ENCODE measurements at regions not wholly inside any gene's neighbourhood (a gene's known extent, or its start where the extent isn't known, plus 50 kb on each side); places are given as distances from the start of the nearest gene placed in this dataset.
"Not testable (repeated sequence)": the region's sequence is repeated elsewhere in the genome, so short reads cannot be mapped to it uniquely, and the experiment has no call there.

GRCh38 chr2:225781145-225781544, 381.6 kb downstream of the NYAP2 start:
- no peak for DNase-seq

- DNase-seq, result no peak
Measured at GRCh38 chr2:225779829-225780228, 380.3 kb downstream of the NYAP2 start.

DNA sequence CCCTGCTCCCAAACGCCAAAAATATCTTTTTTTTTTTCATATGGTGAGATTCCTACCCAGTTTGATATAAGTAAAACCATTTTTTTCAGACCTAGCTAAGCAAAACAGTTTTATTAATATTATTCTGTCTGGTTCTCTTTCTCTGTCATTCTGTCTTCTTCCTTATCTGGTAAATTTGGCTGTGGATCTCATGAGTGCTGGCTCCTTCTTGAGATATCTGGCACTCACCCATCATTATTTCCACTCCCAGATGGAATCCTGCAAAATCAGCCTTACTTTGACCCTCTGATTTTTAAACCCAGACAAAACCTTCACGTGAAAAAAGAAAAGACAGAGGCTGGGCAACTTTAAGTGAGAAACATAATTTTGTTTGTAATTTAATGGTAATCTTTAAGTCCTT, 373.6 kb downstream of the NYAP2 start:
- no peak for DNase-seq

DNA sequence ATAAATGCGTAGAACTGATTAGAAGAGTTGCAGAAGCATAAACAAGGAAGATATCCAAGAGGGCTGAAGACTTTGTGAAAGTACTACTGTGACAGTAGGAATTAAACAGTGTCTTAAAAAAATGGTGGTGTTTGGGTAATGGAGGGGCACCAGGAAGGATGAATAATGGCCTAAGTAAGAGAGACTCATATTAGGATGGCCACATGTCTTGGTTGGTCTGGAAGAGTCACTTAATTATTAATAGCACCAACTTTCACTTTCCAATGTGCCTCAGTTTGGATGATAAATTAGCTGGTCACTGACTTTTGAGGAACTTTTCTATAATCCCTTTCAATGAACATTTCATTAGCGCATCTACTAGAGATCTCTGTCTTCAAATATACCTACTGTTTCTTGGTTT, 372.2 kb downstream of the NYAP2 start:
- DNase-seq, result no peak

GRCh38 chr2:225768741-225769140, 369.2 kb downstream of the NYAP2 start:
- no peak for DNase-seq

- no peak for DNase-seq
Measured at GRCh38 chr2:225766431-225766830, 366.9 kb downstream of the NYAP2 start.

- no peak for DNase-seq
Measured at GRCh38 chr2:225765820-225766219, 366.3 kb downstream of the NYAP2 start.

GRCh38 chr2:225764346-225764745, 364.8 kb downstream of the NYAP2 start:
- DNase-seq, result no peak

DNA sequence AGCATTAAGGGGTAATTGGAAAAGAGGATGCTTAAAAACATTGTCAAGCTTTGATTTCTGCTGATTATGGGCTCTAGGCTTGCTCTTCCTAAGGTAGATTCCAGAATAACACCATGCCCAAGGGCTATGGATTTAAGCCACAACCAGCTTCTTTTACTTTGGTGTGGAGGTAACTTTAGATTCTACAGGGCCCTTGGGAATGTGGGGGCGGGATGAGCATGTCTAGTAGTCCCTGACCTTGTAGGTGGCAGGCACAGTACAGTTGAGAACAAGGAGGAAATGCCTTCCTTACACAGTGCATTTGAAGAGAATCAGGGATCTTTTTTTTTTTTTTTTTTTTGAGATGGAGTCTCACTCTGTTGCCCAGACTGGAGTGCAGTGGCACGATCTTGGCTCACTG, 364.2 kb downstream of the NYAP2 start:
- DNase-seq, result no peak

- no peak for DNase-seq
Measured at GRCh38 chr2:225761396-225761795, 361.9 kb downstream of the NYAP2 start.

DNA sequence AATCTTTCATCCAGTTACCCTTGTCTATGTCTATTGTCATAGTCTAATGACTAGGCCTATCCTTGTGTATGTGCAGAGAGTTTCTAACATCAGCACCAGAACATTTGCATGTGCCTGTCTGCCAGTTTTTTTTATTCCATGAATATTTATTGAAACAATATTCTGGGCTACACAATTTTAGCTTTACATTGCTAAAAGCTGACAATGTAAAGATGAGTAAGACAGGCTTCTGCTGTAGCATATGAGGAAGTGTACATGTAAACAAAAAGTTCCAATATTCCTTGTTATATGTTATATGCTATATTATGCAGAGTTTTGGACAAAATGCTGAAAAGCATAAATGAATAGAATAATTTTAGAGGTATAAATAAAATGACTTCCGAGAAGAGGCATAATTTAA, 357.7 kb downstream of the NYAP2 start:
- no peak for DNase-seq

GRCh38 chr2:225756198-225756597, 356.7 kb downstream of the NYAP2 start:
- DNase-seq, result no peak

- no peak for DNase-seq
Measured at GRCh38 chr2:225748609-225749008, 349.1 kb downstream of the NYAP2 start.

- DNase-seq, result not testable (repeated sequence)
Measured at GRCh38 chr2:225743996-225744395, 344.5 kb downstream of the NYAP2 start.

DNA sequence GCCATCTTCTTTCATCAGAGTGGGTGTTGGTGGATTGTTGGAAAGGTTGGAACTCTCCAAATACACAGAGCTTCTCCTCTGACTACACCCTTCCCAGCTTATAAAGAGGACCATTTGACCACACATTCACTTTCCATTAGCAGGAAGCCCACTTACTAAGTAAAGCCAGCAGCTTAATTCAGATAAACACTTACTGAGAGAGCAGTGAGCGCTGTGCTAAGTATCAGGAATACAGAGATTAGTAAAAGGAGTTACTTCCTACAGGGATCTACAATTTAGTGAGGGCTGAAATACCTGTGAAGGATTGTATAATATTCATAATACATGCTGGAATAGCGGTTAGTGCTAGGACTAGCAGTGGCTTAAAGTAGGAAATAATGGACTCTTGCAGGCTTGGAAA, 343.0 kb downstream of the NYAP2 start:
- no peak for DNase-seq

GRCh38 chr2:225740086-225740485, 340.6 kb downstream of the NYAP2 start:
- DNase-seq, result no peak

- DNase-seq, result no peak
Measured at GRCh38 chr2:225739328-225739727, 339.8 kb downstream of the NYAP2 start.

DNA sequence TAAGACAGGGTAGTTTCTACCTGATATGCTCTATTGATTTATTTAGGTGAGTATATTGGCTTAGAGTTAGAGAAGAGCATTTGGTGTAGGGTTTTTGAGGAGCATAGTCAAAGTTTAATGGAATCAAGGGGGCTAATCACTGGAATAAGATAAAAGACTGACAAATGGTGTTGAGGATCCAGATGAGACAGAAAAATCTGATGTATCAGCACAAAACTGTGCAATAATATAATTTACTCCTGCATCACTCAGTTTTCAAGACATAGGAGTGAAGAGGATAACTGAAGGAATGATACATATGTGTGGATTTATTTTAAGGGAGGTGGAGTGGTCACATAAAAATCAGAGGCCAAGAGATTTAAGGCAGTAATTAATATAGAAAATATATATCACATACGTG, 339.2 kb downstream of the NYAP2 start:
- no peak for DNase-seq

- no peak for DNase-seq
Measured at GRCh38 chr2:225737556-225737955, 338.0 kb downstream of the NYAP2 start.

DNA sequence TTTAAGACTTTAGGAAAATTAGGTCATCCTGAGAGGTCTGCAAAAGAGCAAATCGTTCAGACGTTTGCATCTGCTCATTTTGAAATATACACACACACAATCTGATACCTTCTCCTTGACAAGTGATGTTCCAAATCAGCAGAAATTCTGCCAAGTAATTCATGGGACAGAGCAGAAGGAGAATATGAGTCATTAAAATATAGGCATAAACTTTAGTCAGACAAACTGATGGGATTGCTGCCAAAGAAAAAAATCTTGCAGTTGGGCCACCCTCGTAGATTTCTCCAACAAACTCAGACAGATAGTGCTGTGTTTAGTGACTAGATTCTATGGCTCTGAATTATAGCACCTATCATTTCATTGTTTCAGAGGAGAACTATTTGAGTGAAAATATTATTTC, 336.3 kb downstream of the NYAP2 start:
- no peak for DNase-seq

DNA sequence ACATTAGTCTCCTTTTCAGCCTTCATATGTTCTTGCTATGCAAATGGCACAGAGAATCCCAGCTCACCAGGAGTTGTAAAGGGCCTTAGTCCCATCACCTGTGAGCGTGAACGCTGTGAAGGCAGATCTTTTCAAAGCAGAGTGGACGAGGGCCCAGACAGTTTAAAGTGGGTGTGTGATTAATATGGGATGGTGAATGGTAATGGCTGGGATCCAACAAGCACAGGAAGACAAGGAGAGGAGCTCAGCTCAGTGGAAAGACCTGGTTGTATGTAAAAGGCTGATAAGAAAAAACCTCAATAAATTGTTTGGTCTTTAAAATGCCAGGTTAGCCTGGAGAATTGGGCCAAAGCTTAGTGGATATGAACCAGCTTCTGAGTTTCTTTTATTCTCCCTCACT, 326.2 kb downstream of the NYAP2 start:
- DNase-seq, result no peak
